Muscle layer of colon (tissue), 2 donors: ENCODE measurements at regions not wholly inside any gene's neighbourhood (a gene's known extent, or its start where the extent isn't known, plus 50 kb on each side); places are given as distances from the start of the nearest gene placed in this dataset.

ENCODE experiments used
- H3K27ac ChIP-seq: one replicate; pipeline ENCODE4 v1.7.0; 2013; ENCODE audit warnings: low read depth, mild to moderate bottlenecking, low read length, moderate library complexity
- H3K27me3 ChIP-seq, 2 donors: one replicate each; pipeline ENCODE4 v1.7.0; 2013; ENCODE audit warnings: low read length in 2 of 2, mild to moderate bottlenecking in 2 of 2; ENCODE audit not compliant: insufficient read depth in 2 of 2, control insufficient read depth in 1 of 2
- H3K36me3 ChIP-seq: one replicate; pipeline ENCODE4 v1.7.0; 2013; ENCODE audit warnings: mild to moderate bottlenecking, low read length; ENCODE audit not compliant: insufficient read depth
- H3K4me1 ChIP-seq: one replicate; pipeline ENCODE4 v1.7.0; 2013; ENCODE audit warnings: mild to moderate bottlenecking, low read length; ENCODE audit not compliant: insufficient read depth
- H3K4me3 ChIP-seq, 2 donors: one replicate each; pipeline ENCODE4 v1.7.0; 2013; ENCODE audit warnings: low read length in 2 of 2, low read depth in 1 of 2, mild to moderate bottlenecking in 1 of 2, moderate library complexity in 1 of 2
- H3K9ac ChIP-seq: one replicate; pipeline ENCODE4 v1.7.0; 2013; ENCODE audit warnings: low read length
- H3K9me3 ChIP-seq: one replicate; pipeline ENCODE4 v1.7.0; 2013; ENCODE audit warnings: mild to moderate bottlenecking, low read length
- donor health status: abdominal sarcoma.
- donor health status: Adenocarcinoma of cecum.

DNA sequence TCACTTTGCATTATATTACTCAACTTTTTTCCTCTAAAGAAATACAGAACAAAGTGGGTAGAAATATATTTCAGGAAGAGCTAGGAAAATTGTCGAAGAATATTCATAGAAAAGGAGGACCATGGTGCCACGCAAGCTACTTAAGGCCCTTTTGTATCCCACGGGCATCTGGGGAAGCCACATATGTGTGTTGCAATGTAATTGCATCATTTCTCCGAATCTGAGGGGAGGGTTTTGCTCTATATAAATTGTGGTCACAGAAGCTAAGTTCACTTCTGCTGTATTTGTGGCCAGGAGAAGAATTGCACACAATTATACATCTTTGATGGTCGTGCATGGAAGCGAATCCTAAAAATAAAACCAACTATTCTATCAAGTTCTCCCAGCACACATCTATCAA, 360.3 kb downstream of the IRS1 start:
- H3K36me3 ChIP-seq, result no peaks in the 10 kb centered on the region
- no peak overlapping the region for H3K27ac ChIP-seq
- H3K27me3 ChIP-seq, result no peaks in the 10 kb centered on the region
- no peak overlapping the region for H3K4me3 ChIP-seq
- H3K4me1 ChIP-seq, result peaks cover 4% of the 10 kb centered on the region
- H3K9me3 ChIP-seq, result no peaks in the 10 kb centered on the region
- H3K9ac ChIP-seq, result no peak overlapping the region

DNA sequence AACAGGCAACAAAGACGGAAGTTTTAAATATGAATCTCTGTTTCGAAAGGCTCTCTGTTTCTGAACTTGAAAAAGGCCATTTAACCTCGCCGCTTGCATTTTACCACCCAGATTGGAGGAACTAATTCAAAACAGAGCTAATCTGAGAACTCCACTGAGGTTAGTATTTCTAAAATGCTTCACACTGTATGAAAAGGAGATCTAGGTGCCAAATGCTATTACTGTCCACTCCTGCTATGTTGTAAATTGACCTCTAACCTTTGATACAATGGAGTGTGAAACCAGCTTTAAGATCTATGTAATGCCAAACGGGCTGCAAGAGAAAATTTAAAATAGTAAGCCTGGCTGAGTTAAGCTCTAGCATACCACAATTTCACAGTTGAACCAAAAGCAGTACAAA, 364.5 kb downstream of the IRS1 start:
- Histone ChIP-seq H3K9me3 (no peaks in the 10 kb centered on the region), H3K36me3 (no peaks in the 10 kb centered on the region), H3K4me3 (no peak overlapping the region), H3K4me1 (peaks cover 4% of the 10 kb centered on the region), H3K27ac (no peak overlapping the region), H3K9ac (no peak overlapping the region), H3K27me3 (no peaks in the 10 kb centered on the region)

DNA sequence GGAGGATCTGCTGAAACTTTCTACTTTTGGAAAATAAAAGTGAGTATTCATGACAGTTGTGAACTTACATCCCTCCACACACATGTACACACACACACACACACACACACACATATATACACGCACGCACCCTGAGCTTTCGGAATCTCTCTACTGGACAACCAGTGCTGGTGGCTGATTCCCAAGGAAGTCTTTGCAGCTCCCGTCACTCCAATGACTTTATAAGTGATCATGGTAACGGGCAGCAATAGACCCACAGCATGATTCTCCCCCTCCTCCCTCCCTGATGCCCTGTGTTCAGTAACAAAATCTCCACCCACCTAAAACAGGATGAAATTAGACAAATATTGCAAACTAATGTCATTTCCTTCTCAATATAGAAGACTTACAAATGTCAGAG, 364.9 kb downstream of the IRS1 start:
- Histone ChIP-seq H3K4me3 (no peak overlapping the region), H3K9ac (no peak overlapping the region)

DNA sequence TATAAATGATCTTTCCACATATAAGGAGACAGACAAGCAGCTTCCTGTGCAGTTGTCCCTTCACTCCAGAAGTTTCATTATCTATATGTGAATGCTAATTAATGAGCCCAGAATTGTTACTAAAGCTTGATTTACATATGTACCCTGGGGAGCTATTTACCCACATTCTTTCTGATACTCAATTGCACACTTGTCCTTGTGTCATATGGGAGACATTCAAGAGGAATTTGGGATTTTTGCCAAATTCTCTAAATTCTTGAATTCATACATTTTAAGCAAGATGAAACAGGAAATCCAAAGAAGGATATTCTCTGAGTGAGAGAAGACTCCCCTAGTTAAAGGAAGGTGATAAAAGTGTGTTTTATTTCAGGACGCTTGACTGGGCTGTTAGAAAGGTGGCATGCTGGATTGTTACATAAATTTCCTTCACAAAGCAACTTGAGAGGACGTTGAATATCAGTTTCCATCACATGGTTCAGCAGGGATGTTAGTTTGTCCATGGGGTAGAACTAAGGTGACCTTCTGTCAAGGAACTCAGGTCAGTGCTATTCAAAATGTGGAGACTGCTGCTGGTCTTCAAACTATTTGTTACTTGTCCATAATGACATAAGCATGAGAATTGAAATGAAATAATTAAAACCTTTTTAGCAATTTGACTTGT, 368.2 kb downstream of the IRS1 start:
- Histone ChIP-seq H3K27ac (no peak overlapping the region), H3K9ac (no peak overlapping the region), H3K4me1 (no peaks in the 10 kb centered on the region), H3K36me3 (no peaks in the 10 kb centered on the region), H3K4me3 (no peak overlapping the region), H3K9me3 (no peaks in the 10 kb centered on the region), H3K27me3 (no peaks in the 10 kb centered on the region)

More for the DNA sequence above, 364.9 kb downstream of the IRS1 start:
- no peak overlapping the region for H3K27ac ChIP-seq
- peaks cover 2% of the 10 kb centered on the region for H3K4me1 ChIP-seq
- H3K27me3 ChIP-seq, result no peaks in the 10 kb centered on the region
- no peaks in the 10 kb centered on the region for H3K9me3 ChIP-seq
- no peaks in the 10 kb centered on the region for H3K36me3 ChIP-seq

DNA sequence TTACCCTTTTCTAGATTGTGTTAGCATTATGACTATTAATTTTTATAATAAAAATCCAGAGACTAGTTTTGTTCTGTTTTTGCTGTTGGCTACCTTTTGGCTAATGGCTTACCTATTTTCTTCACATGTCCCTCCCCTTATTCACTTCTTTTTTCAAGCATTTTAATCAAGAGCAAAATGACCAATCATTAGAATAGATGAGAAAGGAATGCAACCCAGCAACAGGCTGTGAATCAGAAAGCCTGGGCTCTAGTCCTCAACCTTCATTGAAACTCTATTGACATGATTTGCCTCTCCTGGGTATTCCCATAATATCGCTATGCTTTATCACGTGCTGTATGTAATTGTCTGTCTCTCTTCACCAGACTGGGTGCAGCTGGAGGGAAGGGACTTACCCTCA, 370.1 kb downstream of the IRS1 start:
- Histone ChIP-seq H3K27me3 (no peaks in the 10 kb centered on the region), H3K27ac (no peak overlapping the region), H3K9ac (no peak overlapping the region), H3K4me1 (peaks cover 9% of the 10 kb centered on the region), H3K4me3 (no peak overlapping the region), H3K9me3 (no peaks in the 10 kb centered on the region), H3K36me3 (no peaks in the 10 kb centered on the region)

- H3K27ac ChIP-seq, result no peak overlapping the region
Measured at GRCh38 chr2:226427538-226428307, 371.9 kb downstream of the IRS1 start.

GRCh38 chr2:226426292-226426736, 373.3 kb downstream of the IRS1 start:
- Histone ChIP-seq H3K4me1 (peaks cover 23% of the 10 kb centered on the region), H3K36me3 (no peaks in the 10 kb centered on the region), H3K4me3 (no peak overlapping the region), H3K9me3 (no peaks in the 10 kb centered on the region), H3K9ac (no peak overlapping the region), H3K27me3 (no peaks in the 10 kb centered on the region), H3K27ac (no peak overlapping the region)

More at GRCh38 chr2:226427538-226428307, 371.9 kb downstream of the IRS1 start:
- no peaks in the 10 kb centered on the region for H3K27me3 ChIP-seq
- no peak overlapping the region for H3K9ac ChIP-seq
- H3K36me3 ChIP-seq, result no peaks in the 10 kb centered on the region
- peaks cover 23% of the 10 kb centered on the region for H3K4me1 ChIP-seq
- H3K9me3 ChIP-seq, result no peaks in the 10 kb centered on the region
- H3K4me3 ChIP-seq, result no peak overlapping the region

DNA sequence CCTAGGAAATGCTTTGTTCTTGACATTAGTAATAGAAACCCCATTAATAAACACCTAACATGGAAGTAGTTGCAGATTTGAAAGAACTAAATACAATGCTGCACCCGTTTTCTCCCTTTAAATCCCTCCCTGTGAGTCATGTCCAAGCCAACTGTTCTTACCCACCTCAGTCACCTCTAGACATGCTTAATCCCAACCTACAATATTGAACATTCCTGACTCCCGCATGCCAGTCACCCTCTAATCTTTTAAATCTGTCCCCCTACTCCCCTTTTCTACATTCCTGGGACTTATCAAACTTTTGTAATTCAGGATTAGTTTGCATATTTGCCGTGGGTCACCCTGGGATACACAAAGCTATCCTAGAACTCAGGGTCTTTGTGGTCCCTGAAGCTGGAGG, 374.6 kb downstream of the IRS1 start:
- Histone ChIP-seq H3K4me1 (peaks cover 23% of the 10 kb centered on the region), H3K9ac (no peak overlapping the region), H3K36me3 (no peaks in the 10 kb centered on the region), H3K4me3 (peak overlapping the region in 1 of 2 donors; percentile 4), H3K27ac (peak overlapping the region; percentile 7), H3K9me3 (no peaks in the 10 kb centered on the region), H3K27me3 (no peaks in the 10 kb centered on the region)

GRCh38 chr2:226423498-226423960, 376.1 kb downstream of the IRS1 start:
- Histone ChIP-seq H3K4me3 (peak overlapping the region in 1 of 2 donors; percentile 25), H3K36me3 (no peaks in the 10 kb centered on the region), H3K27ac (peak overlapping the region; percentile 49), H3K27me3 (no peaks in the 10 kb centered on the region), H3K9ac (no peak overlapping the region), H3K4me1 (peaks cover 23% of the 10 kb centered on the region), H3K9me3 (no peaks in the 10 kb centered on the region)

DNA sequence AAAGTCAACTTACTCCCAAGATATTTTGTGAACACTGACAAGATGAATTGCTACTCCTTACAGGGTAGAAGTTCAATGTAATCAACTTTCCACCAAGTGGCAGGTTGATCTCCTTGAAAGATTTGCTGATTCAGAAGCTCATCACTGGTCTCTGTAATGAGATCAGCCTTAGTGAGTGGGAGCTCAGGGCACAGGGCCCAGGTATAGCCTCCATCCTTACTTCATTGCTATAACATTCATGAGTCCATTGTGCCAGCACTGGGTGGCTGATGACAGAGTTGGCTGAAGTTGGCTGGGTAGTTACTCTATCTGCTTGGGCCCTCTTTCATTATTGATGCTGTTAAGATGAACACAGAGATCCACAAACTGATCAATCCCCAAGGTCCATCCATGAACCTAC, 379.0 kb downstream of the IRS1 start:
- no peak overlapping the region for H3K9ac ChIP-seq

GRCh38 chr2:226418521-226418920, 381.1 kb downstream of the IRS1 start:
- H3K9me3 ChIP-seq, result no peaks in the 10 kb centered on the region
- no peak overlapping the region for H3K4me3 ChIP-seq
- no peaks in the 10 kb centered on the region for H3K36me3 ChIP-seq
- H3K27ac ChIP-seq, result no peak overlapping the region
- no peaks in the 10 kb centered on the region for H3K27me3 ChIP-seq
- H3K9ac ChIP-seq, result no peak overlapping the region
- H3K4me1 ChIP-seq, result peaks cover 4% of the 10 kb centered on the region

More for the DNA sequence above, 379.0 kb downstream of the IRS1 start:
- no peak overlapping the region for H3K27ac ChIP-seq
- H3K4me1 ChIP-seq, result peaks cover 23% of the 10 kb centered on the region
- no peaks in the 10 kb centered on the region for H3K36me3 ChIP-seq
- H3K27me3 ChIP-seq, result no peaks in the 10 kb centered on the region
- no peaks in the 10 kb centered on the region for H3K9me3 ChIP-seq
- no peak overlapping the region for H3K4me3 ChIP-seq
